HG03442 (cell line): ENCODE measurements at regions not wholly inside any gene's neighbourhood (a gene's known extent, or its start where the extent isn't known, plus 50 kb on each side); places are given as distances from the start of the nearest gene placed in this dataset.

Source experiments
- ATAC-seq: cut with Tn5 transposase; IDR thresholded peaks from one replicate; pipeline ENCODE4 v1.9.1; 2021; ENCODE audit warnings: mild to moderate bottlenecking, moderate library complexity; ENCODE audit not compliant: unreplicated experiment

DNA sequence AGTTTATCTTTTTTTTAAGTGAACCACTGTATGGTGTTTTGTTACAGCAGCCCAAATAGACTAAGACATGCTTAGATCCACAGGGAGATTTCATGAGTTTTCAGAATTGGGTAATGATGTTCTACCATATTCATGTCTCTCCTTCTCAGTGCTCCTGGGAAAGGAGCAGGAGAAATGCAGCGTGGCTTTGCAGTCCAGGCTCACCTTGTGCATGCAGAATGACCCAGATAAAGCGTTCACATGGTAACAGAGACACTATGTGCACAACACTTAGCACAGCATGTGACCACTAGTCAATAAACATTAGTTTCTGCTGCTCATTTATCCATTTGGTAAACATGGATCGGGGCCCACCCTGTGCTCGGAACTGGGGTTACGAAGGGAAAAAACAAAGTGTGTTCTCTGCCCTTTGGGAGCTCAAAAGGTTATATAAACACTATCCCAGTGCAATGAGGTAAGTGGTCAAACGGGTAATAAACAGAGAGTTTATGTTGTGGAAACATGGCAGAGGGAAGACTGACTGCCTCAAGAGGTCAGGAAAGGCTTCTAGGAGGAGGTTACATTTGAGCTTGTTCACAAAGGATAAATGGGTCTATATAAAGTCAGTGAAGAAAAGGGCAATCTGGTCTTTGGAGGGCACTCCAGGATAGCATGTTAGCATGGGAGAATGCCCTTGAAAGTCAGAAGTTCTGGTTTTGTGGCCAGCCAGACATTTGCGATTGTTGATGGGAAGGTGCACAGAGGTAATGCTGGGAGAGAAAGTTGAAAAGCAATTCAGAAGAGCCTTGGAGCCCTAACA is 299.2 kb downstream of the TDRD15 start:
- no peak for ATAC-seq

- ATAC-seq, result no peak
Observed at GRCh38 chr2:21423854-21424253, 300.1 kb downstream of the TDRD15 start.

DNA sequence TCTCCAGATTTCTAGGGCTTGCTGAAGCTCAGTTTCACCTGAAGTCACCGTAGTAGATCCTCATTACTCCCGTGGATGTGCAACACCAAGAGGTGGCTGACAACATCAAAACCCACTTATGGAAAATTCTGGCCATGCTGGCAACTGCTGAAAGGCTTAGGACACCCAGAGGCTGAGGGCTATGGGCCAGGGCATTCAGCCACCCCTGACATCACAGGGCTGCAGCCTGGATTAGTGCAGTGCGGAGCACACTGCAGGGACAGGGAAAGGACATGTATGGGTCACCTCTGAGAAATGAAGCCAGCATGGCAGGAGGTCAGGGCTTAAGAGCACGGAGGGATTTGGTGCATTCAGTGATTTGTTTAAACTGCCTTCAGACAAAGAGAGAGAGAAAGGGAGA is 300.6 kb downstream of the TDRD15 start:
- no peak for ATAC-seq

- ATAC-seq, result peak; percentile 65
Observed at GRCh38 chr2:21427606-21428005, 303.8 kb downstream of the TDRD15 start.

- ATAC-seq, result no peak
Observed at GRCh38 chr2:21428754-21429153, 305.0 kb downstream of the TDRD15 start.

- no peak for ATAC-seq
Observed at GRCh38 chr2:21429747-21430146, 306.0 kb downstream of the TDRD15 start.

GRCh38 chr2:21431078-21431477 is 307.3 kb downstream of the TDRD15 start:
- ATAC-seq, result no peak

DNA sequence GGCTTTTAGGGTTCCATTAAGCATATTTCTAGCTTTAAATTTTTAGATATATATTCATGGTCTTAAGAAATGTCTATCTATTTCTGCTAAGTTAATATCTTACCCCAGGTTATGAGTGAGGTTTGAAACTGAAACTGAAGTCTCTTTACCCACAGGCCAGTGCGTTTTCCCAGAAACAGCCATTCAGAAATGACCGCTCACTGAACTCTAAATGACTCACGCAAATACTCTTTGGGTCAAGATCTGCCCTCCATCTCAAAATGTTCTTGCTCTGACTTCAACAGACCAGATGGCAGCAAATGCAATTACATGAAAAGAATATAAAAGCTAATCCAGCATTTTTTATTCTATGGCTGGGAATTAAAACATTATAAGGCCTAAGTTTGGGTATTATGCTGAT is 315.2 kb downstream of the TDRD15 start:
- ATAC-seq, result no peak

DNA sequence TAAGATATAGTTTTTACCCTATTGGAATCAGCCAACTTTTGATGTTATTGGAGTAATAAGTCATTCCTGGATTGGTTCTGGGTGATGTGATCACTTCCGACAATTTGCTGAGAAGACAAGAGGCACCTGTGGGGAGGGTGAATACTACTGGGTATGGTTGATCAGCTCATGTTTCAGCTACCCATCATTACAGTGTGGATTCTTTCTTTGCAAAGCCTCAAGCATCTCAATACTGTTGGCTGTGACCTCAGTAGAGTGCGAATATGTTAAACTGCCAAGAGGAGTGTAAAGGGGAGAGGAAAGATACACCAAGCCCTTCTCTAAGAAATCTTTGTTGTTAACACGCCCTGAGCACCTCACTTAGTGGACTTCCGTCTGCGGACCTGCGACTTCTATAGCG is 317.7 kb downstream of the TDRD15 start:
- no peak for ATAC-seq

- ATAC-seq, result no peak
Observed at GRCh38 chr2:21443494-21444105, 319.8 kb downstream of the TDRD15 start.

DNA sequence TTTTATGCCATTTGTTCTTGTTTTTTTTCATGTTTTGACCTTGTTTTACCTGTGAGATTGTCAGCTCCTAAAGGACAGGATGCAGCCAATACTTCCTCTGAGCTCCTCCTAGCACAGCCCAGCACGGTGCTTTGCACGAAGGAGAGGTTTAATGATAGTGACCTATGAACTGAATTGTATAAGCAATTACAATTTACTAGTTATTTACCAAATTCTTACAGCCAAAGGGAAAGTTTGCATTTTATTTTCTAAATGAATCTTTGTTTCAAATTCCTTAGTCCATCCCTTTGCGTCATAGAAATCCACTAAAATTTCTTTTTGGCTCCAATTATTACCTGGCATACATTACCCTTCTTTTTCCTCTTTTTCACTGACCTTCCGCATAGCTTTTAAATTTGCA is 326.1 kb downstream of the TDRD15 start:
- ATAC-seq, result no peak

GRCh38 chr2:21451403-21451802 is 327.6 kb downstream of the TDRD15 start:
- ATAC-seq, result no peak

- ATAC-seq, result no peak
Observed at GRCh38 chr2:21452263-21452662, 328.5 kb downstream of the TDRD15 start.

- no peak for ATAC-seq
Observed at GRCh38 chr2:21452678-21453077, 328.9 kb downstream of the TDRD15 start.

DNA sequence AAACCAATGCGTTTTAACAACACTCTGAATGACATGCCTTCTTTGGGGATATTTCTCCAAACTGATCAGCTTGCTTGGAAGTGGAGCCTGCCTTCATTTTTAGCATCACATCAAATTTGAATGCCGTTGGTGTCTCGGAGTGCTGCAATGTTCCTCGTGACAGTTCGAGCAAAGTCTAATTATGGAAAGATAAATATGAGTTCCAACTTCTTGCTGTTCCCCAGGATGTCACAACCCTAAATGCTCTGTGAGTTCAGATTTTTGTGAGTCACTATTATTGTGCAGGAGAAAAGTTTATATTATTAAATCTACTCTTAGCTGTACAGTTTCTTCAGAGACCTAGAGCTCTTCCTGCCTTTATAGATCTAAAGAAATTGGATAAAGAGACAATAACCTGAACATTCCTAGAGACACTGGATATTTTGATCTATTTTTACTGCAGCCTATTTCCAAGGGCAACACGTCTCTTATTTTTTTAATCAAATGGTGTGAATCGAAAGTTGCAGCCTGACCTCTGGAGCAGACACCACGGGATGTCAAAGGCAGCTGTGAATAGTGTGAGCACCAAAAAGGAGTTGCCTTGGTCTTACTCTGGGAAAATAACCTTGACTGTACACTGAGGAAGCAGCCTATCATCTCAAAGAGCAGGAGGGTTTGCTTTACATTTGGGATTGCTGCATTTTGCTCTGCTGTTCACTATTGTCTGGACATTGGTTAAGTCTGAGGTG is 330.1 kb downstream of the TDRD15 start:
- ATAC-seq, result no peak

- ATAC-seq, result no peak
Observed at GRCh38 chr2:21454839-21455238, 331.1 kb downstream of the TDRD15 start.

DNA sequence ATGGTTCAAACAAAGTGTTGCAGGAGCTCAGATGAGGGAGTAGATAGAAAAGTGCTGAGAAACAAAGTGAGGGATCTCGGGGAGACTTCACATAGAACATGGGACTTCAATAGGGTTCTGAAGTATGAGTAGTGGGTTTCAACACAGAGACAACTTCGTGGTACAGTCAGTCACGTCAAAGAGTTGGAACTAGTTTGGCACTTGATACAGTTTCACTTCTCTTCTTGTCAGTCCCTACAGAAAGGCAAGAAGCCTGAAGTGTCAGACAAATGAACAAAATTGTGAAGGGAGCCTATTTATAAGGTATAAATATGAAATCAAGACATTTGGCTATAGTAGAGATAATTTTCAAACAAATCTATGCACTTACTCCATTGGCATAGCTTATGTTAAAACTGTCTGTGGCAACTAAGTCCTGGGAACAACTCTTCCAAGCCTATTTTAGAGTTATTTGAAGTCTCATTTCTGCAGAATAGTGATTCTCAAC is 338.0 kb downstream of the TDRD15 start:
- ATAC-seq, result no peak

DNA sequence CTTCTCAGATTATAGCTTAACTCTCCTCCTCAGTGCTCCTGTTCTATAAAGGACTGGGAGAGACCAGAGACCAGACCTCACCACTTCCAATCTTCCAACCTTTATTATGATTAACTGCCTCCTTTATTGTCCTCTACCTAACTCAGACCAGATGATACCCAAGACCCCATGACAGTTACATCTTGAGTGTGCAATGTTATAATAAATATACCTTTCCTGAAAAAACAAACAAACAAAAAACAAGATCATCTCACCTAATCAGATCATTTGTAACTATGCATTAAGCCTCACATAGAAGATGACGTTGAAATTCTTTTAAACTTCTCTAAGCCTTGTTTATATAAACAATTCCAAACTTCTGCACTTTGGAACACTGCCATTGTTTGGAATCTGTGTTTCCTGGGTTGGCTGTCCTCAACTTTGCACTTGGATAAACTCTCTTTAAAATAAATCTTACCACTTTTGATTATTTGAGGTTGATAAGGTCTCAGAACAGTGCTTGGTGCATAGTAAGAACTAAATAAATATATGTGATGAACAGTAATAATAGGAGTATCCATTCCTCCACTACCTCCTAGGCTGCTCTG is 342.7 kb downstream of the TDRD15 start:
- ATAC-seq, result no peak

- ATAC-seq, result no peak
Observed at GRCh38 chr2:21467280-21467818, 343.6 kb downstream of the TDRD15 start.

DNA sequence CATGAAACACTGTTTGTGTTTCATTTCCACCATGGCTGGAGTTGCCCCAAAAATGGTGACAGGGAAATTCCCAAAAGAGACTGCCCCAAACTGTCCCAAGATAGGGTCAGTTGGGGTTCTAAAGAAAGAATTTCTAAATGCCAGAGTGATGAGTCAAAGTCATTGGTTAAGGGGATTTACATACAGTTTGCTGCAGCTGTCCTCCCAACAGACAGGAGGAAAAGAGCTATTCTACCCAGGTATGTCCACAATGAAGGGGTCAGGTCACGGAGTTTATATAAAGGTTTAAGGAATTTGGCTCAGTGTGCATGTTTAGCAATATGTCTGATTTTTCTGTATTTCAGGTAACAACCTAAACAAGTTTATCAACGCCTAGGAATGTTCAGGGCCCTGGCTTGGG is 344.1 kb downstream of the TDRD15 start:
- ATAC-seq, result no peak

DNA sequence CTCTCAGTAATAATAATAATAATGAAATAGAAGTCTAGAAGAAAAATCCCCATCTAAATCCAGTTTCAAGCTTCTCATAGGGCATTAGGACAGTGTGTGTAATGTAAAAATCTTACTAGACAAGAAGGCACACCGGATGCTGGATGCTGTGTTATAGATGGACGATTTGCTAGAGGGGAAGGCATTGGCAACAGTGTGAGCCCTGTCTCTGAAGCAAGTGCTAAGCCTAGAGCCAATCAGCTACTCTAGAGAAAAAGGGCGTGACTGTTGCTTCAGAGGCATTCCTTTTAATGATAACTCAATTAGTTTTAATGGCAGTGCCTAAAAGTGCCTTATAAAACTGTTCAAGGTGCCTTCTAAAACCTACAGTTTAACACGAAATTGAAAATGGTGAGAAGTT is 344.9 kb downstream of the TDRD15 start:
- no peak for ATAC-seq
